GM12878 (cell line): ENCODE measurements at regions not wholly inside any gene's neighbourhood (a gene's known extent, or its start where the extent isn't known, plus 50 kb on each side); places are given as distances from the start of the nearest gene placed in this dataset.
A peak's percentile ranks its signal among the peaks of the same experiment; 100 is the strongest.

Experiments
- ATAC-seq: fragments of 200-7000 bp; cut with Tn5 transposase; 3 replicates; pipeline ENCODE4 v1.9.1; 2020; ENCODE audit warnings: mild to moderate bottlenecking, moderate library complexity
- BruUV-seq: library from RNA; stranded (reverse); fragments of 400-500 nt; replicated peaks from 2 replicates; lab custom pipeline; 2021; lab: Mats Ljungman, UMichigan
- CTCF ChIA-PET: fragments of 300-600 bp; sonication (Branson Sonifier 250); formaldehyde crosslinking; extraction: SDS; loops from one replicate; lab custom pipeline; 2021; ENCODE audit warnings: inconsistent platforms; lab: Yijun Ruan, JAX
- POLR2A ChIA-PET: fragments of 350-600 bp; formaldehyde crosslinking; extraction: SDS; loops from one replicate; lab custom pipeline; 2021; ENCODE audit warnings: inconsistent platforms; lab: Charles Lee
- RAD21 ChIA-PET: fragments of 300-600 bp; sonication (Branson Sonifier 250); formaldehyde crosslinking; loops from one replicate; lab custom pipeline; 2023; ENCODE audit warnings: antibody characterized with exemption; ENCODE audit not compliant: unreplicated experiment; lab: Charles Lee
- SMC1A ChIA-PET: fragments of 300-600 bp; sonication (Branson Sonifier 250); formaldehyde crosslinking; loops from one replicate; lab custom pipeline; 2023; ENCODE audit not compliant: unreplicated experiment, uncharacterized antibody; lab: Charles Lee
- DNase-seq: peaks from one replicate; pipeline ENCODE4 v3.0.0-alpha.2; 2011; ENCODE audit warnings: low read depth, low spot score
- FAIRE-seq: peaks from 3 replicates; lab custom pipeline; 2011; peaks lifted over from hg19 to GRCh38; lab: Jason Lieb, UNC
- H2AFZ ChIP-seq: 2 replicates; pipeline ENCODE4 v1.6.0; 2011; ENCODE audit warnings: low read depth, low read length, control low read depth; ENCODE audit not compliant: control insufficient read depth
- H3K27ac ChIP-seq: 2 replicates; pipeline ENCODE4 v1.5.1; 2011; ENCODE audit warnings: control low read depth; ENCODE audit not compliant: control insufficient read depth, insufficient read depth
- H3K27me3 ChIP-seq, 2 experiments: replicated peaks in 1 of 2; 2 replicates each; pipeline versions ENCODE4 v1.6.0 to v1.6.1; 2011; ENCODE audit warnings: low read length in 1 of 2; ENCODE audit not compliant: control insufficient read depth in 2 of 2, insufficient read depth in 2 of 2
- H3K36me3 ChIP-seq, 2 experiments: 2 replicates each; pipeline ENCODE4 v1.5.1; 2011; ENCODE audit warnings: low read length in 1 of 2; ENCODE audit not compliant: control insufficient read depth in 2 of 2, insufficient read depth in 2 of 2
- H3K4me1 ChIP-seq: 2 replicates; pipeline ENCODE4 v1.6.1; 2011; ENCODE audit warnings: mild to moderate bottlenecking, low read length, moderate library complexity, mixed read lengths; ENCODE audit not compliant: control insufficient read depth, insufficient read depth
- H3K4me2 ChIP-seq: 2 replicates; pipeline ENCODE4 v1.6.0; 2011; ENCODE audit warnings: control low read depth; ENCODE audit not compliant: control insufficient read depth, insufficient read depth
- H3K4me3 ChIP-seq: fragments of 200-600 bp; sonication (generic); 2 replicates; pipeline ENCODE4 v1.5.1; 2016
- H3K79me2 ChIP-seq: 2 replicates; pipeline ENCODE4 v1.6.0; 2011; ENCODE audit warnings: low read length; ENCODE audit not compliant: control insufficient read depth, insufficient read depth
- H3K9ac ChIP-seq: 2 replicates; pipeline ENCODE4 v1.8.0; 2011; ENCODE audit warnings: low read length, control low read depth, mixed read lengths; ENCODE audit not compliant: control insufficient read depth, insufficient read depth
- H3K9me3 ChIP-seq: replicated peaks from 3 replicates; pipeline ENCODE4 v1.5.1; 2011; ENCODE audit warnings: mild to moderate bottlenecking, low read length; ENCODE audit not compliant: control insufficient read depth, insufficient read depth
- H4K20me1 ChIP-seq: 2 replicates; pipeline ENCODE4 v1.6.0; 2011; ENCODE audit not compliant: control insufficient read depth, insufficient read depth
- BCLAF1 ChIP-seq: fragments of 450-650 bp; IDR thresholded peaks from 2 replicates; pipeline ENCODE4 v1.6.1; 2017; ENCODE audit warnings: antibody characterized with exemption, mild to moderate bottlenecking, moderate library complexity
- CEBPZ ChIP-seq: fragments of 150-350 bp; IDR thresholded peaks from 2 replicates; pipeline ENCODE4 v1.6.1; 2016; ENCODE audit warnings: low read depth, low read length
- HDAC6 ChIP-seq: fragments of 200-600 bp; sonication (generic); IDR thresholded peaks from one replicate; pipeline ENCODE4 v1.8.0; 2017; ENCODE audit warnings: antibody characterized with exemption; ENCODE audit not compliant: unreplicated experiment
- IKZF1 ChIP-seq: fragments of 450-650 bp; conservative IDR thresholded peaks from 2 replicates; pipeline ENCODE4 v1.6.1; 2017; ENCODE audit warnings: antibody characterized with exemption, mild to moderate bottlenecking
- JUND ChIP-seq: IDR thresholded peaks from 2 replicates; pipeline ENCODE4 v1.6.1; 2012; ENCODE audit warnings: low read depth, mild to moderate bottlenecking, low read length, improper control_type of control experiment, moderate library complexity
- PBX3 ChIP-seq: IDR thresholded peaks from 2 replicates; pipeline ENCODE4 v1.6.1; 2011; ENCODE audit warnings: mild to moderate bottlenecking, low read depth, low read length, moderate library complexity; ENCODE audit not compliant: insufficient replicate concordance
- PML ChIP-seq: IDR thresholded peaks from 2 replicates; pipeline ENCODE4 v1.6.1; 2012; ENCODE audit warnings: low read length, inconsistent platforms
- SP1 ChIP-seq: IDR thresholded peaks from one replicate; pipeline ENCODE4 v1.6.1; 2011; ENCODE audit warnings: low read depth, low read length
- SREBF2 ChIP-seq: IDR thresholded peaks from 2 replicates; pipeline ENCODE4 v1.6.1; 2012; ENCODE audit warnings: mild to moderate bottlenecking, low read length
- TARDBP ChIP-seq: IDR thresholded peaks from 2 replicates; pipeline ENCODE4 v1.6.1; 2016; ENCODE audit warnings: borderline replicate concordance
- ZZZ3 ChIP-seq: IDR thresholded peaks from 2 replicates; pipeline ENCODE4 v1.6.1; 2011; ENCODE audit warnings: low read depth; ENCODE audit not compliant: control insufficient read depth, insufficient read length
- WGBS: methylation state at CpG from one replicate; pipeline ENCODE4 v1.1.6; 2016; ENCODE audit warnings: low lambda C conversion rate; ENCODE audit not compliant: insufficient replicate concordance, insufficient coverage; ENCODE audit errors: missing lambda C conversion rate; 5-methylcytosine and 5-hydroxymethylcytosine counted together
- in situ Hi-C: fragments of 300-500 bp; cut with MboI; formaldehyde crosslinking; loops from 9 replicates; pipeline ENCODE4 v1.14.3; 2018; ENCODE audit warnings: mixed read lengths
- intact Hi-C: fragments of 100-400 bp; cut with micrococcal nuclease; formaldehyde crosslinking; loops from one replicate; pipeline ENCODE4 v1.14.2; 2022; ENCODE audit not compliant: unreplicated experiment

GRCh38 chr10:62618576-62619412 lies 185.7 kb upstream of the ADO start:
- SMC1A ChIA-PET: interaction anchor here (0.6 to 5.7 kb wide), 31 partner anchors 8 to 617 kb away, joined by 3 to 48 read pairs (median 4); partner anchors contain the start of gene EGR2
- WGBS: 48% methylated on average over 7 of the region's 7 CpGs
- in situ Hi-C loops (no loop called here), intact Hi-C loops (loop anchor here (2.0 kb wide), 1 partner anchor 14 kb away; no protein-coding TSS in a partner anchor)
- BruUV-seq: no TSS peak
- CTCF ChIA-PET: interaction anchor here (0.6 to 7.5 kb wide), 6 partner anchors 9 to 371 kb away, joined by 3 to 45 read pairs (median 12); partner anchors contain the start of gene EGR2
- no peak for FAIRE-seq
- no peak for DNase-seq
- POLR2A ChIA-PET: interaction anchor here (0.8 to 4.4 kb wide), 6 partner anchors 9 to 193 kb away, joined by 3 to 24 read pairs (median 4); no protein-coding TSS in a partner anchor
- Histone ChIP-seq H3K9me3 (no peaks in the 10 kb centered on the region), H3K27ac (0 out of 2 replicates have a peak overlapping the region, but pooled peaks have one; percentile 2), H3K79me2 (no peaks in the 10 kb centered on the region), H3K27me3 (no peaks in the 10 kb centered on the region), H4K20me1 (no peaks in the 10 kb centered on the region), H3K36me3 (no peaks in the 10 kb centered on the region), H3K4me2 (0 out of 2 replicates have a peak overlapping the region, but pooled peaks have one; percentile 15), H3K4me3 (no peak overlapping the region), H3K9ac (no peak overlapping the region), H3K4me1 (peaks cover 30% of the 10 kb centered on the region), H2AFZ (no peak overlapping the region; the same call in 1 of the 2 replicates)
- peak; percentile 58 for ATAC-seq
- RAD21 ChIA-PET: interaction anchor here (0.9 to 2.6 kb wide), 16 partner anchors 8 to 465 kb away, joined by 3 to 16 read pairs (median 5); partner anchors contain the start of gene EGR2
- TF ChIP-seq PBX3 (no peak), JUND (no peak), ZZZ3 (no peak), SP1 (no peak), CEBPZ (no peak), PML (no peak), HDAC6 (no peak), BCLAF1 (no peak), IKZF1 (peak; percentile 63), SREBF2 (no peak), TARDBP (no peak)
